Body of pancreas (tissue), 4 donors: ENCODE measurements at regions not wholly inside any gene's neighbourhood (a gene's known extent, or its start where the extent isn't known, plus 50 kb on each side); places are given as distances from the start of the nearest gene placed in this dataset.

Source experiments
- ATAC-seq: fragments of 150-250 bp; one replicate; pipeline ENCODE4 v1.9.1; 2016
- DNase-seq, 4 donors: peaks; one replicate each; pipeline ENCODE4 v3.0.0-alpha.2; 2019
- H3K27ac ChIP-seq, 4 donors: fragments of 200-600 bp; sonication (generic); 1 replicate in 3 of 4; 2 replicates in 1 of 4; pipeline versions ENCODE4 v1.5.1 to v1.6.1; 2016 to 2019; ENCODE audit warnings: mild to moderate bottlenecking in 1 of 4, mixed read lengths in 1 of 4, moderate library complexity in 1 of 4
- H3K27me3 ChIP-seq, 2 donors: fragments of 200-600 bp; sonication (generic); one replicate each; pipeline ENCODE4 v1.6.0; 2016; ENCODE audit warnings: mild to moderate bottlenecking in 1 of 2
- H3K36me3 ChIP-seq, 2 donors: fragments of 200-600 bp; sonication (generic); replicated peaks in 1 of 2; 2 replicates each; pipeline ENCODE4 v1.5.1; 2016; ENCODE audit warnings: low read depth in 2 of 2; ENCODE audit not compliant: insufficient read depth in 1 of 2
- H3K4me1 ChIP-seq: fragments of 200-600 bp; sonication (generic); one replicate; pipeline ENCODE4 v1.6.0; 2016
- H3K4me3 ChIP-seq, 2 donors: fragments of 200-600 bp; sonication (generic); 1 replicate in 1 of 2; 2 replicates in 1 of 2; pipeline ENCODE4 v1.5.1; 2016 to 2019
- H3K9me3 ChIP-seq, 3 donors: fragments of 200-600 bp; sonication (generic); 1 replicate in 2 of 3; 2 replicates in 1 of 3; pipeline ENCODE4 v1.5.1; 2016
- CTCF ChIP-seq, 7 experiments: fragments of 450-650 bp in 4 of 7; fragments of 200-600 bp in 3 of 7; sonication (generic) in 3 of 7; IDR thresholded peaks; one replicate each; pipeline ENCODE4 v1.5.1; 2016 to 2019; ENCODE audit warnings: antibody characterized with exemption in 7 of 7
- POLR2A ChIP-seq, 3 donors: fragments of 450-650 bp; IDR thresholded peaks; one replicate each; pipeline ENCODE4 v1.6.1; 2016; ENCODE audit warnings: antibody characterized with exemption in 3 of 3, mild to moderate bottlenecking in 2 of 3
- WGBS, 2 donors: methylation state at CpG; one replicate each; pipeline ENCODE4 v1.1.5; 2017; 5-methylcytosine and 5-hydroxymethylcytosine counted together
- intact Hi-C: fragments of 100-400 bp; cut with DNase I; formaldehyde crosslinking; loops from one replicate; pipeline ENCODE4 v1.15.1; 2023

GRCh38 chr9:86636519-86636918 lies 282.3 kb upstream of the TUT7 start:
- WGBS, 2 donors: 75 to 83% methylated on average over 4 of the region's 4 CpGs
- no peaks in the 10 kb centered on the region for H3K36me3 ChIP-seq
- no peaks in the 10 kb centered on the region for H3K27me3 ChIP-seq
- no peak overlapping the region for H3K27ac ChIP-seq
- no peak for DNase-seq
- H3K9me3 ChIP-seq: no peaks in the 10 kb centered on the region
- TF ChIP-seq CTCF (IDR thresholded peaks at IDR 0.05): no peak
- TF ChIP-seq POLR2A (IDR thresholded peaks at IDR 0.05): no peak
- intact Hi-C loops: no loop called here
- no peak overlapping the region for H3K4me3 ChIP-seq
- no peak for ATAC-seq
- H3K4me1 ChIP-seq: peaks cover 9% of the 10 kb centered on the region

GRCh38 chr9:86636038-86636437 lies 281.8 kb upstream of the TUT7 start:
- no peak for DNase-seq
- 86 to 92% methylated on average over 6 of the region's 6 CpGs for WGBS, 2 donors
- ATAC-seq: no peak
- Histone ChIP-seq H3K9me3 (no peaks in the 10 kb centered on the region), H3K36me3 (no peaks in the 10 kb centered on the region), H3K4me1 (peaks cover 9% of the 10 kb centered on the region), H3K4me3 (no peak overlapping the region), H3K27me3 (no peaks in the 10 kb centered on the region), H3K27ac (no peak overlapping the region)
- intact Hi-C loops: no loop called here
- TF ChIP-seq POLR2A (IDR thresholded peaks at IDR 0.05): no peak
- TF ChIP-seq CTCF (IDR thresholded peaks at IDR 0.05): no peak

GRCh38 chr9:86634501-86634900 lies 280.3 kb upstream of the TUT7 start:
- no peak for TF ChIP-seq CTCF (IDR thresholded peaks at IDR 0.05)
- TF ChIP-seq POLR2A (IDR thresholded peaks at IDR 0.05): no peak
- Histone ChIP-seq H3K4me1 (no peaks in the 10 kb centered on the region), H3K9me3 (no peaks in the 10 kb centered on the region), H3K4me3 (no peak overlapping the region), H3K27me3 (no peaks in the 10 kb centered on the region), H3K27ac (no peak overlapping the region), H3K36me3 (no peaks in the 10 kb centered on the region)
- intact Hi-C loops: no loop called here
- ATAC-seq (no peak), DNase-seq (no peak)
- 75 to 100% methylated on average over 1 of the region's 1 CpG for WGBS, 2 donors

- intact Hi-C loops: no loop called here
- DNase-seq: no peak
- no peak for TF ChIP-seq CTCF (IDR thresholded peaks at IDR 0.05)
- H3K27ac ChIP-seq: no peak overlapping the region
- no peaks in the 10 kb centered on the region for H3K4me1 ChIP-seq
- no peaks in the 10 kb centered on the region for H3K9me3 ChIP-seq
- no peaks in the 10 kb centered on the region for H3K27me3 ChIP-seq
- no peak for ATAC-seq
- H3K36me3 ChIP-seq: no peaks in the 10 kb centered on the region
- 64 to 73% methylated on average over 3 of the region's 3 CpGs for WGBS, 2 donors
- H3K4me3 ChIP-seq: no peak overlapping the region
Observed at GRCh38 chr9:86633945-86634344, 279.7 kb upstream of the TUT7 start.

- H3K36me3 ChIP-seq: no peaks in the 10 kb centered on the region
Observed at GRCh38 chr9:86632537-86632936, 278.3 kb upstream of the TUT7 start.

More at GRCh38 chr9:86632537-86632936, 278.3 kb upstream of the TUT7 start:
- Histone ChIP-seq H3K4me1 (peaks cover 3% of the 10 kb centered on the region), H3K4me3 (no peak overlapping the region), H3K9me3 (no peaks in the 10 kb centered on the region), H3K27me3 (no peaks in the 10 kb centered on the region), H3K27ac (no peak overlapping the region)
- ATAC-seq: no peak
- WGBS, 2 donors: 90 to 100% methylated on average over 4 of the region's 4 CpGs
- TF ChIP-seq POLR2A (IDR thresholded peaks at IDR 0.05) (no peak), CTCF (IDR thresholded peaks at IDR 0.05) (no peak)
- intact Hi-C loops: no loop called here
- DNase-seq: no peak
